ENCODE measurements at regions not wholly inside any gene's neighbourhood (a gene's known extent, or its start where the extent isn't known, plus 50 kb on each side); places are given as distances from the start of the nearest gene placed in this dataset.

GRCh38 chr22:27151407-27151806 is 494.0 kb downstream of the MIAT start:
- H3K4me3 ChIP-seq (ENCODE audit: low read depth, low read length) = no peak overlapping the region
- TF ChIP-seq, protein P1, sequence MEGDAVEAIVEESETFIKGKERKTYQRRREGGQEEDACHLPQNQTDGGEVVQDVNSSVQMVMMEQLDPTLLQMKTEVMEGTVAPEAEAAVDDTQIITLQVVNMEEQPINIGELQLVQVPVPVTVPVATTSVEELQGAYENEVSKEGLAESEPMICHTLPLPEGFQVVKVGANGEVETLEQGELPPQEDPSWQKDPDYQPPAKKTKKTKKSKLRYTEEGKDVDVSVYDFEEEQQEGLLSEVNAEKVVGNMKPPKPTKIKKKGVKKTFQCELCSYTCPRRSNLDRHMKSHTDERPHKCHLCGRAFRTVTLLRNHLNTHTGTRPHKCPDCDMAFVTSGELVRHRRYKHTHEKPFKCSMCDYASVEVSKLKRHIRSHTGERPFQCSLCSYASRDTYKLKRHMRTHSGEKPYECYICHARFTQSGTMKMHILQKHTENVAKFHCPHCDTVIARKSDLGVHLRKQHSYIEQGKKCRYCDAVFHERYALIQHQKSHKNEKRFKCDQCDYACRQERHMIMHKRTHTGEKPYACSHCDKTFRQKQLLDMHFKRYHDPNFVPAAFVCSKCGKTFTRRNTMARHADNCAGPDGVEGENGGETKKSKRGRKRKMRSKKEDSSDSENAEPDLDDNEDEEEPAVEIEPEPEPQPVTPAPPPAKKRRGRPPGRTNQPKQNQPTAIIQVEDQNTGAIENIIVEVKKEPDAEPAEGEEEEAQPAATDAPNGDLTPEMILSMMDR (IDR thresholded peaks at IDR 0.05; ENCODE audit: insufficient read depth, low read depth, low read length) = no peak
- DNase-seq (ENCODE audit: low read depth) = no peak

- TF ChIP-seq, protein P1 (IDR thresholded peaks at IDR 0.05; ENCODE audit: insufficient read depth, low read depth, low read length) = no peak
- DNase-seq (ENCODE audit: low read depth) = no peak
- H3K4me3 ChIP-seq (ENCODE audit: low read depth, low read length) = no peak overlapping the region
These were observed 494.6 kb downstream of the MIAT start for GRCh38 chr22:27152033-27152432.

- no peak for DNase-seq (ENCODE audit: low read depth)
- TF ChIP-seq, protein P1 (IDR thresholded peaks at IDR 0.05; ENCODE audit: insufficient read depth, low read depth, low read length) = no peak
- H3K4me3 ChIP-seq (ENCODE audit: low read depth, low read length) = no peak overlapping the region
These were observed 495.5 kb downstream of the MIAT start for GRCh38 chr22:27152883-27153282.

DNA sequence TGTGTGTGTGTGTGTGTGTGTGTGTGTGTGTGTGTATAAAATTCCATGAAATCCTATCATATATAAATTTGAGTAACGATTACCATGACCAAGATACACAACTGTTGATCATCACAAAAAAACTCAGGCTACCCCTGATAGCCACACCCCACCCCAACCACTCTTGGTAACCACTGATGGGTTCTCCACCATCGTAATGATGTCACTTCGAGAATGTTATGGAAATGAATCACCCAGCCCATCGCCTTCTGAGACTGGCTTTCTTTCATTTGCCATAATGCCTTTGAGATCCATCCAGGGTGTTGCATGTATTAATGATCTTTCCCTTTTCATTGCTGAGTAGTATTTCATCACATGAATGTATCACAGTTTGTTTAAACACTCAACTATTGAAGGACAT is 496.0 kb downstream of the MIAT start:
- TF ChIP-seq, protein P1 (IDR thresholded peaks at IDR 0.05; ENCODE audit: insufficient read depth, low read depth, low read length) = no peak
- DNase-seq (ENCODE audit: low read depth) = no peak
- no peak overlapping the region for H3K4me3 ChIP-seq (ENCODE audit: low read depth, low read length)

- DNase-seq (ENCODE audit: low read depth) = no peak
- no peak overlapping the region for H3K4me3 ChIP-seq (ENCODE audit: low read depth, low read length)
- TF ChIP-seq, protein P1 (IDR thresholded peaks at IDR 0.05; ENCODE audit: insufficient read depth, low read depth, low read length) = no peak
These were observed 497.3 kb downstream of the MIAT start for GRCh38 chr22:27154717-27155116.

DNA sequence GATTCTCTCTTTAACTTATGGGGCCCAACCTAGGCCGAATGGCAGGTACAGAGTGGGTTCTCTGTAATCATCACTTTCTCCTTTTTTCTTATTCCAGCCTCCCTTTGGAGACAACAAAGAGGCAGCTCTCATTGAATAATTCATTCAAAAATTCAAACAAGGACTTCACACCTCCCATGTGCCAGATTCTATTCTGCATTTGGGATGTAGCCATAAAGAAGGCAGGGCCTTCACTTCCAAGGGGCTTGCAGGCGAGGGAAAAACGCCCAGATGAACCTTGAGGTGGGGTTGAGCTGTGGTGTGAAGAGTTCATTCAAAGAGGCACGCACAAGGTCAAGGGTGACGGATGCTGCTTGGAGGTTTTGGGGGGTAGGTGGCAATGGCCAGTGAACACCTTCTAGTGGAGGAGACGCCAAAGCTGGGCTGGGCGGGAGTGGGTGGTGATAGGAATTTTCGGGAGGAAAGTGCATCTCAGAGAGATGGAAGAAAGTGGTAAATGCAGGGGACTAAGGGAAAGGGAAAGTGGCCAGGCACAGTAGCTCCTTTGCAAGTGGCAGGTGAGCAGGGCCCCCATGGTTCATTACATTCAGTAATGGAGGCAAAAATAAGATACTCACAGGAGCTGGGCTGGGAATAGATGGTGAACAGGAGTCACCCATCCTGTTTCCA is 499.6 kb downstream of the MIAT start:
- TF ChIP-seq, protein P1 (IDR thresholded peaks at IDR 0.05; ENCODE audit: insufficient read depth, low read depth, low read length) = no peak
- H3K4me3 ChIP-seq (ENCODE audit: low read depth, low read length) = no peak overlapping the region
- no peak for DNase-seq (ENCODE audit: low read depth)

Measured in fibroblast of villous mesenchyme (primary cell).